ENCODE measurements at regions not wholly inside any gene's neighbourhood (a gene's known extent, or its start where the extent isn't known, plus 50 kb on each side); places are given as distances from the start of the nearest gene placed in this dataset.

GRCh38 chr14:98602983-98603382 is 669.0 kb downstream of the BCL11B start:
- TF ChIP-seq, protein P1, sequence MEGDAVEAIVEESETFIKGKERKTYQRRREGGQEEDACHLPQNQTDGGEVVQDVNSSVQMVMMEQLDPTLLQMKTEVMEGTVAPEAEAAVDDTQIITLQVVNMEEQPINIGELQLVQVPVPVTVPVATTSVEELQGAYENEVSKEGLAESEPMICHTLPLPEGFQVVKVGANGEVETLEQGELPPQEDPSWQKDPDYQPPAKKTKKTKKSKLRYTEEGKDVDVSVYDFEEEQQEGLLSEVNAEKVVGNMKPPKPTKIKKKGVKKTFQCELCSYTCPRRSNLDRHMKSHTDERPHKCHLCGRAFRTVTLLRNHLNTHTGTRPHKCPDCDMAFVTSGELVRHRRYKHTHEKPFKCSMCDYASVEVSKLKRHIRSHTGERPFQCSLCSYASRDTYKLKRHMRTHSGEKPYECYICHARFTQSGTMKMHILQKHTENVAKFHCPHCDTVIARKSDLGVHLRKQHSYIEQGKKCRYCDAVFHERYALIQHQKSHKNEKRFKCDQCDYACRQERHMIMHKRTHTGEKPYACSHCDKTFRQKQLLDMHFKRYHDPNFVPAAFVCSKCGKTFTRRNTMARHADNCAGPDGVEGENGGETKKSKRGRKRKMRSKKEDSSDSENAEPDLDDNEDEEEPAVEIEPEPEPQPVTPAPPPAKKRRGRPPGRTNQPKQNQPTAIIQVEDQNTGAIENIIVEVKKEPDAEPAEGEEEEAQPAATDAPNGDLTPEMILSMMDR (IDR thresholded peaks at IDR 0.05; ENCODE audit: poor library complexity): no peak
- TF ChIP-seq EZH2 (IDR thresholded peaks at IDR 0.05; ENCODE audit: borderline replicate concordance): no peak
